Activated gamma-delta T cell treated with anti-CD3 and anti-CD28 coated beads, Interleukin-2, amount 50 U/mL, for 16 hours (primary cell): ENCODE measurements at regions not wholly inside any gene's neighbourhood (a gene's known extent, or its start where the extent isn't known, plus 50 kb on each side); places are given as distances from the start of the nearest gene placed in this dataset.
"Not testable (repeated sequence)": the region's sequence is repeated elsewhere in the genome, so short reads cannot be mapped to it uniquely, and the experiment has no call there.

Experiments
- DNase-seq: peaks from one replicate; pipeline ENCODE4 v3.0.0-alpha.2; 2020; ENCODE audit warnings: low read depth

DNA sequence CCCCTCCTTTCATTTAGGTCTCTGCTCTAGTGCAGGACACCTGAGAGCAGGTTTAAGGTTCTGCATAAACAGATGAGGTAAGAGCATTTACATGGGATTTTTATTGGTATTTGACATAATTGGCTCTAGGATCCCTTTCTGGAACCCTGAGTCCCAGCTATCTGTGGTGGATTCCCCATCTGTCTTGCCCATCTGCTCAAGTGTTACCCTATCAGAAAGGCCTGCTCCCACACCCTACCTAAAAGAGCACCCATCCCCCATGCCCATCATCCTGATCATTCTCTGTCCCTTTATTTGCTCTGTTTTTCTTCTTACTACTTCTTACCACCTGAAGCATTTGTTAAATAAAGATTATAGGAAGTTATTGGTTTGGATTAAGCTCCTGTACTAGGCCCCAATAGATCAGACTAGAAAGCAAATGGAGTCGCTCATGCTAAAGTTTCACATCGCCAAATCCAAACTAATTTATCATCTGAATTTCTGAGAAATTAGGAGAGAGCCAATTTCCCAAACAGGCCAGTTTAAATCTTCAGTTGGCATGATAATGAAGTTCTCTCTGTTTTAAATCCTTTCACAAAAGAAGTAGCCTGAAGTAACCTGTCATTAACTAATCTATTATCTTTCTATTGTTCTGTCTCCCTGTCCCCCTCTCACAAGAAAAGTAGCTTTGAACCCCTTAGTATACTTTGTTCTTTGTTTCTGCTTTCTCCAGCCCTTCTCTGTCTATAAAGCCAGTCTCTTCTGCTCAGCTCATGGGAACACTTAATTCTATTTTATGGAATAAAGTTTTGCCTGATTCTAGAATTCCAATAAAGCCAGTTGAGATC lies 178.6 kb downstream of the ZNF674 start:
- no peak for DNase-seq

DNA sequence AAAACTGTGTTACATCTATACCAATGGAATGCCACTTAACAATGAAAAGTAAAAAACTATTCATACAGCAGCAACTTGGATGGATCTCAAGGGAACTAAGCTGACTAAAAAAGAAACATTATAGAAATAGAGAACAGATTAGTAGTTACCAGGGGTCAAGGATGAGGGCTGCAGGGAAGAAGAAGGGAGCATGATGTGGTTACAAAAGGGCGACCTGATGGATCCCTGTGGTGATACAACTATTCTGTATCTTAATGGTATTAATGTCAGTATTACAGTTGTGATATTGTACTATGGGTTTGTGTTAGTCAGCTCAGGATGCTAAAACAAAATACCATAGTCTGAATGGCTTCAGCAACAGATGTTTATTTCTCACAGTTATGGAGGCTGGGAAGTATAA lies 190.7 kb downstream of the ZNF674 start:
- DNase-seq, result no peak

DNA sequence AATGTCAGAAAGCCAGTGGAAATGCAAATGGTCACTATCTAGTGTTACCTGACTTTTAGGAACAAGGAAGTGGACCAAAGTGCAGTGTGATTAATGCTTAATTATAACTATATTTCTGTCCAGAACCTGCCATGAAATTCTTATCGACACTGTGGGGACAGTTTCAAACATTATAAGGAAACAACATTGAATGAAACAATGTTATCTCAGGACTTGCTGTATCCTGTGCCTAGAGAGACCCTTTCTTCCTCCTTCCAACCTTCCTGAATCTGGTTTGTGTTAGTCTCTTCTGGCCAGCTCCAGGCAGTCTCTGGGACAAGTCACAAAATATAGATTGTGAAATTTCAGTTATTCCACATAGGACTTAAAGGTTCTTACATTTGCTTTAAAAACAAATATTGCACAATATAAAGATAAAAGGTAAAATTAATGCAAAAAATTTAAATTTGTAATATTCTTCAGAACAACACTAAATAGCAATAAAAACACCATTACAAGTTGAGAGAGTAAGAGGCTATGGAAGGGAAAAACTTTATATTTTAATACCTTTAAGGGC lies 203.4 kb downstream of the ZNF674 start:
- no peak for DNase-seq

DNA sequence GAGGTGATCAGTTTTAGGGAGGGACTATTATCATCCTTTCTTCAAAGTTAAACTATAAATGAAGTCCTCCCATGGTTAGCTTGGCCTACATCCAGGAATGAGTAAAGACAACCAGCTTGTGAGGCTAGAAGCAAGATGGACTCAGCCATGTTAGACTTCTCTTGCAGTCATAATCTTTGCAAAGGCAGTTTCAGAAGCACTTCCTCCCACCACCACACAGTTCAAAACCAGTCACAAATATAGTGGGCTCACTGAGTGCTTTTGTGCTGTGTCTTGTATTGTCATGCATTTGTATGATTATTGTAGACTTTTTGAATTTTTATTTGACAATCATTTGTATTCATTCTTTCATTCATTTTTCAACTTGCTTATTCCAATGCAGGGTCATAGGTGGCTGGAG lies 204.5 kb downstream of the ZNF674 start:
- no peak for DNase-seq

DNA sequence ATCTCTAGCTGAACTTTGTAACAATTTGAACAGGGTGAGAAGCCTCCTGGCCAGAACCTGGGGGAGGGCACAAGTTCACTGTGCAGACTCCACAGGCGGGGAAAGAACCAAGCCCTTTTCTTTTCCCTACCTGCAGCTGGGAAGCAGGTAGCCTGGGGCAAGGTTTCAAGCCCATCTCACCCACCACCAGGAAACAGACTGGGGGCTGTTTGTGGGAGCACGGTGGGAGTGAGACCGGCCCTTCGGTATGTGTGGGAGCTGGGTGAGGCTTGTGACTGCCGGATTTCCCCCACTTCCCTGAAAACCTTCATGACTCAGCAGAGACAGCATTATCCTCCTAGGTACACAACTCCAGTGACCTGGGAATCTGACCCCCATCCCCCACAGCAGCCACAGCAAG lies 211.7 kb downstream of the ZNF674 start:
- no peak for DNase-seq

DNA sequence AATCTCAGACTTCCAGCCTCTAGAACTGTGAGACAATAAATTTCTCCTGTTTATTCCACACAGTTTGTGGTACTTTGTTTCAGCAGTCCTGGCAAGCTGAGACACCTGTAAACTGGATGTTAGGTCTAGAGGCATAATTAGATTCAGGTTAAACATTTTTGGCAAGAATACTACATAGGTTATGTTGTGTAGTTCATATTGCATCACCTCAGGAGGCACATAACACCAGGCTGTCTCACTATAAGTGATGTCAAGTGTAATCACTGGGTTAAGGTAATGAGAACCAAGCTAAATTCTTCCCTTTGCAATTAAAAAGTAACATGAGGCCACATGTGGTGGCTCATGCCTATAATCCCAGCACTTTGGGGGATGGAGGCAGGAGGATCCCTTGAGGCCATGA lies 214.2 kb downstream of the ZNF674 start:
- no peak for DNase-seq

DNA sequence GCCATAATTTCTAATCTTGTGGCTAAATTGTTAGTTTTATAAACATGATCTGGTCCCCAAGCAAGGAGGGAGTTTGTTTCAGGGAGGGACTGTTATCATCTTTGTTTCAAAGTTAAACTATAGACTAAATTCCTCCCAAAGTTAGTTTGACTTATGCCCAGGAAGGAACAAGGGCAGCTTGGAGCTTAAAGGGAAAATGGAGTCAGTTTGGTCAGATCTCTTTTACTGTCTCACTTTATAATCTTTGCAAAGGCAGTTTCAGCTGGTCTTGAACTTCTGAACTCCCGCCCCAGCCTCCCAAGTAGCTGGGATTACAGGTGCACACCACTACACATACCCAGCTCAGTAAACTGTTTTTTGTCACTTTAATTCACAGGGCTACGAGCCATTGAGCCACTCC lies 214.7 kb downstream of the ZNF674 start:
- no peak for DNase-seq

DNA sequence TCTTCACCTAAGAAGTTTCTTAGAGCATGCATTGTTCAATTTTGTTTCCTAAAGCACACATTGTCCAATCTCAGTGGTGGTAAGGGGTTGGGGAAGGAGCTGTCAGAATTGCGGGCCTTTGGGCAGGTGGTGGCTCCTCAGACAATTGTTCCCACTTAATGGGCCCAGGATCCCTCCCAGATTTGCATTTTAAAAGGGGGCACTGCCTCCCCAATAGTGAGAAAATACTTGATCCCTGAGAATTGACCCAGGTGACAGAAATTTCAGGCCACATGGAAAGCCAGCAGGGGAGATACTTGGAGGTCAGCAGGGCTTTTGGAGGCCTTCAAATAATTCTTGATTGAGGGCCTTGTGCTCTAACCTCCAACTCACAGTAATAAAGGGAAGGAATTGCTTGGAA lies 217.1 kb downstream of the ZNF674 start:
- DNase-seq, result no peak

DNA sequence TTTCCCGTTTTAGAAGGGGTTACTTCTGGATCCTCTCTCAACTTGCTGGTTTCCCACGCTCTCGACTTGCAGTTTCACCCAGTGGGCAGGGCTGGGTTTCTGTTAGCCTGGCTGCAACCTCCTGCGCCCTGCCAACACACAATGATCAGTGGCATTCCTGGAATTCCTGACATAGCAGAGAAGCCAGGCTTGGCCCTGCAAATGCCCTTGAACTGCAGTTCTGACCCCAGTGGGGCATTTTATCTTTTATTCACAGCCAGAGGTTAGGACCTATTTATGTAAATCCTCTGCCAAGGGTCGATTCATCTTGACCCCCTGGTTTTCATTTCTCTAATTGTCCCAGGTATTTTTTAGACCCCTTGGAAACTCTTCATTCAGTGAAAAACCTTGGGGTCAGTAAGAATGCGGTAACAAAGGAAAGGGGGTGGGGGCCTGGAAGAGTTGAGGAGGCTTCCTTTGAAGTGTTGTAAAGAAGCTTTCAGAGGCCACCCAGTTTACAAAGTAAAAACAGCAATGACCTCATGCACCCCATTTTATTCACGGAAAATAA lies 217.6 kb downstream of the ZNF674 start:
- DNase-seq, result no peak

DNA sequence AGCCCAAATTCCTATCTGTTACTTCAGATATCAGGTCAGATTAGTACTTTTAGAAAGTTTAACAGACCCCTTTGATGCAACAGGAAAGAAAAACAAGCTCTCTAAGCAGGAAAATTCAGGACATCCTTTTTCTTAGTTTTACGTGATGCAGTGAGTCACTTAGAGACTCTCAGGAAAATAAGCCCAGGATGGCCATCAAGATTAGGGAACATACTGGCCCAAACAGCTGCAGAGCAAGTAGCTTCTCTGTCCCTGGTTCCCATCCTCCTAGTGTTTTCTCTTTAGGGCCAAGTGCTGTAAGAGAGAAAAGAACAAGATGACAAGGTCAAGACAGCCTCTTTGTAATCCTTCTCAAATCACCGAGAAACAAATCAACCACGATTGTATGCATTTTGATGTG lies 219.1 kb downstream of the ZNF674 start:
- no peak for DNase-seq

DNA sequence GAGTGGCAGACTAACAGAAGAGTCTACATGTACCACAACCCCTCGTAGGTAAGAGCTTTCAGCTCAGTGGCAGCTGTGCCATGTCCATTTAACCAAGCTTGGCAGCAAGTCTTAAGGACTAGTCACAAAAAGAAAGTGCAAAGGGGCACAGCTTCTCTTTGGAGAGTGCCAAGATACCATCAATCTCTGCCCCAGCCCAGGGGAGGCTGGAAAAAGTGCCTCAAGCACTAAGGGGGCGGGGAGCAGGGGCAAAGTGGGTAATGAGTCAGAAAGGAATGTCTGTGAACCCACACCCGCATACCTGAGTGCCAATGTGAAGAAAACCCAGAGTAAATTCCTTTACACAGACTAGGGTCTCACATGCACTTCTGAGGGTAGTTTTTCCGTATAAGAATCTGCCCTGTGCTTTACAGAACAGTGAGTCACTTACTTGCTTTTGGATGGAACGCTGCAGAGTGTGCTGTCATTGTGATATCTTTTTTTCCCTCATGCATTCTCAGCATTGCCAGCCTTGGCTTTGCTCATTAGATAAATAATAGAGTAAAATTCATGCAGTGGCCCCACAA lies 219.8 kb downstream of the ZNF674 start:
- peak; percentile 13 for DNase-seq

DNA sequence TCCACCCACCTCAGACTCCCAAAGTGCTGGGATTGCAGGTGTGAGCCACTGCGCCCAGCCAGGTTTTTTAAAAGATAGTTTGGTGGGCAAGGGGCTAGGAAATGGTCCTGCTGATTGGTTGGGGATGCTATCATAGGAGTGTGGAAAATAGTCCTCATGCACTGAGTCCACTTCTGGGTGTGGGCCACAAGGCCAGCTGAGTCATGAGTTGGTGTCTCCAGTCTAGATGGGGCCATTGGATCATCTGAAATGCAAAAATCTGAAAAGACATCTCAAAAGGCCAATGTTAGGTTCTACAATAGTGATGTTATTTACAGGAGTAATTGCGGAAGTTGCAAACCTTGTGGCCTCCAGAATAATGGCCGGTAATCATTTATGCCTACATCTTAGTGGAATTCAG lies 221.1 kb downstream of the ZNF674 start:
- no peak for DNase-seq

DNA sequence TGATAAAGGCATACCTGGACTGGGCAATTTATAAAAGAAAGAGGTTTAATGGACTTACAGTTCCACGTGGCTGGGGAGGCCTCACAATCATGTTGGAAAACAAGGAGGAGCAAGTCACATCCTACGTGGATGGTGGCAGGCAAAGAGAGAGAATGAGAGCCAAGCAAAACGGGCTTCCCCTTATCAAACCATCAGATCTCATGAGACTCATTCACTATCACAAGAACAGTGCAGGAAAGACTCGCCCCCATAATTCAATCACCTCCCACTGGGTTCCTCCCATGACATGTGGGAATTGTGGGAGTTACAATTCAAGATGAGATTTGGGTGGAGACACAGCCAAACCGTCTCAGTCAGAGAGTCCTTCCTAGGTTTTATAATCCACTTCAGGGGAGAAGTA lies 222.3 kb downstream of the ZNF674 start:
- not testable (repeated sequence) for DNase-seq

DNA sequence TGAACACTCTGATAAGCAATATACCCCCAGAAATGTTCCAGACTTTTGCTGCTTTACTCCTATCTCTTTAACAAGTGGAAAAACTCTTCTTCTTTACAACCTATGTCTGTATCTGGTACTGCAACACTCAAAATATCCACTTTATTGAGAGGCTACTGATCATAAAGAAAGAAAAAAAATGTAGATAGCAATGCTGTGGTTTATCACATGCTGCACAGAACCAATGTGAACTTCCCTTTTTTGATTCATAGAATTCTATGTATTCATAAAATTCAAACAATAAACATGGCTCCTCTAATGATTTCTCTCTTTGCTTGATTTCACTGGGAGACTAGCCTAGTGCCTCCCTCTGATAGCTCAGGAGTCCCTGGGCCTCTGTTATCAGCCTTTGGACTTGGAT lies 223.5 kb downstream of the ZNF674 start:
- no peak for DNase-seq

DNA sequence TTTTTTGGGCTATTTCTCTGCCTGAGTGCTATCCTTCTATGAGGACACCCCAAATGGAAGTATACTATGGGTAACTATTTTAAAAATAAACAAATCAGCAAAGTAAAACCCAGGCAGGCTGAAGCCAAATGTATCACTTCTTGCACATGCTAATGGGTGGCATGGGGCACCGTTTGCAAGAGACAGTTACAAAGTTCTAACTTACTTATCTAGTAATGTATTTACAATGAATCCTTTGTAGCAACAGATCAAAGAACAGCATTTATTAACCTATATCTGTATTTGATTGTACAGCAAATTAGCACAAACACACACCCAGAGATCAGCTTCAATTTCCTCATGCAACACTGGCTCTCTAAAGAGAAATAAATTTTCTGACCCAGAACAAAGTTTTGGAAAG lies 225.5 kb downstream of the ZNF674 start:
- DNase-seq, result no peak

DNA sequence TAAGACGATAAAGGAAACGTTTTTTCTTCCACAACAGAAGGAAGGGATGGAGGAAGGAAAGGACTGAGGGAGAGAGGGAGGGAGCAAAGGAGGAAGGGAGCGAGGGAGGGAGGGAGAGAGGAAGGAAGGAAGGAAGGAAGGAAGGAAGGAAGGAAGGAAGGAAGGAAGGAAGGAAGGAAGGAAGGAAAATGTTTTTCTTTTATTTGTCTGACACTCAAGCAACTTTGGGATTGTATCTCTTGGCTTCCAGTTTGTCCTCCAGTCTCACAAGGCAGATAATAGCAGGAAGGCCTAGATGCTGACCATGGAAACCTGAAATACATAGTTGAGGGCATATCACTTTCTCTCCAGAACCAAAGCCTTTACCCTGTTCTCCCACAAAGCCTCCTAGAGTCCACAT lies 226.7 kb downstream of the ZNF674 start:
- no peak for DNase-seq

DNA sequence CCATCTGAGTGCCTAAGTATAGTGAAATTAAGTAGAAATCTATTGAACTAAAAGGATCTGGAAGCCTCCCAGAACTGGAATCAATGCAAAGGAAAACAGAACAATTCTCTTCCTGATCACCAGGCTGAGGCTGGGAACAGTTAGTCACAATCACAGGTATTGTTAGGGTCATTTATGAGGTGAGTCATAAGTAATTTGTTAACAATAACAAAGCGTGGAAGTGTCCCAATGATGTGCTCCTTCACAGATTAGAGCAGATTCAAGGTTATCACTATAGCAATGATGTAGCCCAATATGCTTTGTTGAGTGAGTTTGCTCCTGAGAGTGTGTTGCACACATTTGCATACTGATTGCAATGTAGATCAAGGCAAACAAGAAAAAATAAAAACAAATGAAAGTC lies 228.1 kb downstream of the ZNF674 start:
- DNase-seq, result no peak

DNA sequence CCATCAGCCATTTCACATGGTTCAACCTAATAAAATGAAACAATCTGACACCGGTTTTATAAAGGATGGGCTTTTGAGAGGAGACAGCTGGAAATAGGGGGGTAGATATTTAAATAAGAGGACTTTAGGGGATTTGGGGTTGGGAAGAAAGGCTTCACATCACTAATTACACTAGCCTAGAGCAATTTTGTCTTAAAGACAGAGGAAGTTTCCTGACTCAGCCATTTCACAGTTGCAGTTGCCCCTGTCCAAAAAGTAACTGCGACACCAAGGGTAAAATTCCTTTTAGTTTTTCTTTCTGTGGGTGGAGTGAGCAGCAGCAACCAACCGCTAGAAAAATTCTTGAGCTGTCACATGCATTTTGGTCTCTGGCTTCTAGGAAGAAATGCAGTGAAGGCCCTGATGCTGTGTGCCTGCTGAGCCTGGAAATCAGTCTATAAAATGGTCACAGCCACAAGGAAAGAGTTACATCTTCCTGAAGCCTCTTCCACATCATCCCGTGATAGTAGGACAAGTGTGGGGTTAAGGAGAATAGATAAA lies 233.6 kb downstream of the ZNF674 start:
- DNase-seq, result no peak

DNA sequence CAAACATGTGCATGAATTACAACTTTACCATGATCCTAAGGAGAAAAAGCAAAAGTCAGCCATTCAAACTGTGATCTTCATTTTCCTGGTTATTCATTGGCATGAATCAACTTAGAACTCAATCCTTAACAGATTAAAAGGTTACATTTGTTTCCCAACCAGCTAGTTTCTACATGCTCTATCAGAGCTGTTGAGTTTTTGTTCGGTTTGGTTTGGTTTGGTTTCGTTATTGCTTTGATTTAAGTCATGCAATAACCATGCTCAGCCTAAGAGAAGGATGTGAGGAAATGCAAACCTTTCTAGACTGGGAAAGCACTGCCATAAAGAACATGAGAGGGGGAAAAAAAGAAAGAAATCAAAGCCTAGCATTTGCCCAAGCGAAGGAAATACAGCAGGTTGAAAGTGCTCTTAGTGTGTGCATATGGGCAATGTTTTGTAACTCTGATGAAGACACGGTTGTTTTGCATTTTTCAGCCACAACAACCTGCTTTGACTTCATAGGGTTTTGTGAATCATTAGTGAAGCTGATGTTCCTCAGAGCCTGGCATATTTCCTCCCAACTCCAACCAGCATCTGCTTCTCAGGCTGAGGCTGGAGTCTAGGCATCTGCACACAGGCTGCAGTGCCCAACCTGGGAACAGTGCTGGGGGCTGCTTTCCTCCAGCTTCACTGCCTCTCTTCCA lies 234.3 kb downstream of the ZNF674 start:
- no peak for DNase-seq

DNA sequence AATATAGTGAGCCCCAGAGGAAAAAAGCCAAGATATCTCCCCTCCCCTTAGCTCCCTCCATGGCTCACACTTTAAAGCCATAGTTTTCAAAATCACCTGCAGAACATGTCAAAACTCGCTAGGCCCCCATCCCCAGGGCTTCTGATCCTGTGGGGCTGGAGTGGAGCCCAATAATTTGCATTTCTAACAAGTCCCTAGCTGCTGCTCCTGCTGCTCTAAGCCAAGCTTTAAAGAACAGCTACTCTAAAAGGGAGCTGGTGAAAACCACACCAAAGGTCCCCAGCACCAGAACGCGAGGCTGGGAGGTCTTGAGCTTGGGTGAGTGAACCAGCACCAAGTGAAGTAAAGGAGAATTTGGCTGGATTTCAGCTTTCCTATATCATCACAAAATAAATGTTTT lies 237.1 kb downstream of the ZNF674 start:
- DNase-seq, result no peak

DNA sequence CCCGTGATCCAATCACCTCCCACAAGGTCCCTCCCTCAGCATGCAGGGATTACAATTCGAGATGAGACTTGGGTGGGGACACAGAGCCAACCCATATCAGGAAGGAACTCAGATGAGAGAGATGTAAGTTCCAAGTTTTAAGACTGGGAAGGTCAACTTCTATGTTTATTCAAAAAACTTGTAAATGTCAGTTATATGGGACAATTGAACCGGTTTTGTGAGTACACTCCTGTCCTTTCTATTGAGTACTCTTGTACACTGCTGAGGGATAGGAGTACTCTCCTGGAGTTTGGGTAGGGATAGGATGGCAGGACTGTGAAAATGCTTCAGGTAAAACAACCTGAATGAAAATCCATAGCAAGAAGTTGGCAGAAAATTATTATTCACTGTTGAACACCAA lies 239.1 kb downstream of the ZNF674 start:
- DNase-seq, result no peak

DNA sequence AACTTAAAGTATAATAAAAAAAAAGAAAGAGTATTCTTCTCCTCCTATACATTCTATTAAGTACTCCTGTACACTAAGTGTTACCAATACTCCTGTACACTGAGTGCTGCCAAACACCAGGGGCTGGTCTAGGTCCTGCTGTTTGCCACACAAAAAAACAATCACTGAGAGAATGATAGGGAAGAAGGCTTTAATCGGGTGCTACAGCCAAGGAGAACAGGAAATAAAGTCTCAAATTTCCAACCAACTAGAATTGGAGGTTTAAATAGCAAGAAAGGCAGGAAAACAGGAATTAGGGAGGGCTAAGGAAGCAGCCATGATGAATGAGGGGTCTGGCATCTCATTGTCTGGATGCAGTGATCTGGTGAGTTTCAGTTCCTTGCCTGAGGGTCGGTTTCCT lies 239.8 kb downstream of the ZNF674 start:
- DNase-seq, result no peak

DNA sequence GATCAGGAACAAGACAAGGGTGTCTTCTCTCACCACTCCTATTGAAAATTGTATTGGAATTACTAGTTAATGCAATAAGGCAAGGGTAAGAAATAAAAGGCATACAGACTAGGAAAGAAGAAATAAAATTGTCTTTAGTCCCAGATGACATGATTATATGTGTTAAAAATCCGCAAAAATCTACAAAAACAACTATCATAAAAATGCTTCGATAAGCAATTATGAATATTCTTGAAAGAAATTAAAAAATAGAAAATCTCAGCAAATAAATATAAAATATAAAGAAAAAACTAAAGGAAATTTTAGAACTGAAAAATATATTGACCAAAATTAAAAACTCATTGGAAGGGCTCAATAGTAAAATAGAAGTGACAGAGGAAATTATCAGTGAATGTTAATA lies 243.3 kb downstream of the ZNF674 start:
- DNase-seq, result no peak
